Chondrocyte (in vitro differentiated cells): ENCODE measurements at regions not wholly inside any gene's neighbourhood (a gene's known extent, or its start where the extent isn't known, plus 50 kb on each side); places are given as distances from the start of the nearest gene placed in this dataset.
A peak's percentile ranks its signal among the peaks of the same experiment; 100 is the strongest.

Experiments
- DNase-seq: peaks from one replicate; pipeline ENCODE4 v3.0.0; 2021; ENCODE audit warnings: mixed read lengths, low spot score
- H3K27ac Mint-ChIP-seq: one replicate; pipeline ENCODE4 v1.8.0; 2021; ENCODE audit warnings: mild to moderate bottlenecking, moderate library complexity, mixed read lengths; ENCODE audit not compliant: unreplicated experiment
- H3K27me3 Mint-ChIP-seq: 2 replicates; pipeline ENCODE4 v1.8.0; 2021; ENCODE audit warnings: low read depth, mixed read lengths
- H3K36me3 Mint-ChIP-seq: 2 replicates; pipeline ENCODE4 v1.8.0; 2021; ENCODE audit warnings: low read depth, mixed read lengths
- H3K4me1 Mint-ChIP-seq: 2 replicates; pipeline ENCODE4 v1.8.0; 2021; ENCODE audit warnings: low read depth, mild to moderate bottlenecking, mixed read lengths
- H3K4me3 Mint-ChIP-seq: one replicate; pipeline ENCODE4 v1.8.0; 2021; ENCODE audit warnings: mild to moderate bottlenecking, moderate library complexity, mixed read lengths; ENCODE audit not compliant: unreplicated experiment
- H3K9me3 Mint-ChIP-seq: 2 replicates; pipeline ENCODE4 v1.8.0; 2021; ENCODE audit warnings: low read depth, mixed read lengths
- TF ChIP-seq, protein P1 (sequence below): fragments of 200-600 bp; sonication (generic); IDR thresholded peaks from 2 replicates; pipeline ENCODE4 v1.5.0; 2021; ENCODE audit warnings: antibody characterized with exemption, mild to moderate bottlenecking, moderate library complexity

DNA sequence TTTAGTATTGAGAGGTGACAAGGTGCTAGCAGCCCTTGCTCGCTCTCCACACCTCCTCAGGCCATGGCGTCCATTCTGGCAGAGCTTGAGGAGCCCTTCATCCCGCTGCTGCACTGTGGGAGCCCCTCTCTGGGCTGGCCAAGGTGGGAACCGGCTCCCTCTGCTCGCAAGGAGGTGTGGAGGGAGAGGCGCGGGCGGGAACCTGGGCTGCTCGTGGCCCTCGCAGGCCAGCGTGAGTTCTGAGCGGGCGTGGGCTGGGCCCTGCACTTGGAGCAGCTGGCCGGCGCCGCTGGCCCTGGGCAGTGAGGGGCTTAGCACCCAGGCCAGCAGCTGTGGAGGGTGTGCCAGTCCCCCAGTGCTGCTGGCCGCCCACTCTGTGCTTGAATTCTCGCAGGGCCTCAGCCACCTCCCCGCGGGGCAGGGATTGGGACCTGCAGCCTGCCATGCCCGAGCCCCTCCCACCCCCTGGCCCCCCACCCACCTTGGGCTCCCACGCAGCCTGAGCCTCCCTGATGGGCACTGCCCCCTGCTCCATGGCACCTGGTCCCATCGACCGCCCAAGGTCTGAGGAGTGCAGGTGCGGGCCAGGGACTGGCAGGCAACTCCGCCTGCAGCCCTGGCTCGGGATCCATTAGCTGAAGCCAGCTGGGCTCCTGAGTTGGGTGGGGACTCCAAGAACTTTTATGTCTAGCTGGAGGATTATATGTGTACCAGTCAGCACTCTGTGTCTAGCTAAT, 785.2 kb downstream of the DIPK2A start:
- Mint-ChIP-seq H3K4me1 (no peaks in the 10 kb centered on the region), H3K27ac (no peak overlapping the region), H3K9me3 (no peaks in the 10 kb centered on the region), H3K27me3 (no peaks in the 10 kb centered on the region), H3K36me3 (no peaks in the 10 kb centered on the region), H3K4me3 (no peak overlapping the region)
- peak; percentile 82 for DNase-seq
- TF ChIP-seq, protein P1, sequence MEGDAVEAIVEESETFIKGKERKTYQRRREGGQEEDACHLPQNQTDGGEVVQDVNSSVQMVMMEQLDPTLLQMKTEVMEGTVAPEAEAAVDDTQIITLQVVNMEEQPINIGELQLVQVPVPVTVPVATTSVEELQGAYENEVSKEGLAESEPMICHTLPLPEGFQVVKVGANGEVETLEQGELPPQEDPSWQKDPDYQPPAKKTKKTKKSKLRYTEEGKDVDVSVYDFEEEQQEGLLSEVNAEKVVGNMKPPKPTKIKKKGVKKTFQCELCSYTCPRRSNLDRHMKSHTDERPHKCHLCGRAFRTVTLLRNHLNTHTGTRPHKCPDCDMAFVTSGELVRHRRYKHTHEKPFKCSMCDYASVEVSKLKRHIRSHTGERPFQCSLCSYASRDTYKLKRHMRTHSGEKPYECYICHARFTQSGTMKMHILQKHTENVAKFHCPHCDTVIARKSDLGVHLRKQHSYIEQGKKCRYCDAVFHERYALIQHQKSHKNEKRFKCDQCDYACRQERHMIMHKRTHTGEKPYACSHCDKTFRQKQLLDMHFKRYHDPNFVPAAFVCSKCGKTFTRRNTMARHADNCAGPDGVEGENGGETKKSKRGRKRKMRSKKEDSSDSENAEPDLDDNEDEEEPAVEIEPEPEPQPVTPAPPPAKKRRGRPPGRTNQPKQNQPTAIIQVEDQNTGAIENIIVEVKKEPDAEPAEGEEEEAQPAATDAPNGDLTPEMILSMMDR, result no peak

DNA sequence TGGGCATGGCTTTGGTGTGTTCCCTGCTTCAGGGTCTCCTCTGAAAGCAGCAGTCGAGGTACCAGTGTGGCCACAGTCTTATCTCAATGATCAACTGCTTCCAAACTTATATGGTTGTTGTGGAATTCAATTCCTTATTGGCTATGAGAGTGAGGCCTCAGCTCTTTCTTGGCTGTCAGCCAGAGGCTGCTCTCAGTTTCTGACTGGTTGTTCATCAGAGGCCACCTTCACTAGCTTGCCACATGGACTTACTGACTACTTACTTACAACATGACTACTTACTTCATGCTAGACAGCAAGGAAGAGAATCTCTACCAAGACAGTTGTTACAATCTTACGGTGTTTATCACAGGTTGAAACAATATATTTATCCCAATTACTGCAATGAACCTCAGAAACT, 789.2 kb downstream of the DIPK2A start:
- no peak overlapping the region for H3K4me3 Mint-ChIP-seq
- H3K36me3 Mint-ChIP-seq, result no peaks in the 10 kb centered on the region
- TF ChIP-seq, protein P1, result no peak
- no peak overlapping the region for H3K27ac Mint-ChIP-seq
- no peaks in the 10 kb centered on the region for H3K4me1 Mint-ChIP-seq
- H3K9me3 Mint-ChIP-seq, result no peaks in the 10 kb centered on the region
- H3K27me3 Mint-ChIP-seq, result no peaks in the 10 kb centered on the region
- no peak for DNase-seq

DNA sequence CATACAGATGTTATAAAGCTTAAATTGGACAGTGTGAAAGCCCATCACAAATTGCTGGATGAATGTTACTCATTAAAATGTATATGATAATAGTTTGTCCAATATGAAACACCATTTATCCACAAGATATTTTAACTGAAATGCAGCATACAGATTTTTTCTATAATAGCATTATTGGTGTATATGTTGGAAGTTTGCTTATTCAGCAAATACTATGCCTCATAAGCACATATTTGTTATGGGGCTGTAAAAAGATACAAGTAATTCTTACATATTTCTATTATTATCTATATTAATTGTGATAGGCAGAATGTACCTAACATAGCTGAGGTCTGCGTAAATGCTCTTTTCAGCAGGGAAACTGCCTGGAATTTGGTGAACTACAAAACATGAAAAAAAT, 790.5 kb downstream of the DIPK2A start:
- Mint-ChIP-seq H3K4me3 (no peak overlapping the region), H3K9me3 (no peaks in the 10 kb centered on the region), H3K27me3 (no peaks in the 10 kb centered on the region), H3K27ac (no peak overlapping the region), H3K4me1 (no peaks in the 10 kb centered on the region), H3K36me3 (no peaks in the 10 kb centered on the region)
- no peak for DNase-seq
- TF ChIP-seq, protein P1, result no peak

DNA sequence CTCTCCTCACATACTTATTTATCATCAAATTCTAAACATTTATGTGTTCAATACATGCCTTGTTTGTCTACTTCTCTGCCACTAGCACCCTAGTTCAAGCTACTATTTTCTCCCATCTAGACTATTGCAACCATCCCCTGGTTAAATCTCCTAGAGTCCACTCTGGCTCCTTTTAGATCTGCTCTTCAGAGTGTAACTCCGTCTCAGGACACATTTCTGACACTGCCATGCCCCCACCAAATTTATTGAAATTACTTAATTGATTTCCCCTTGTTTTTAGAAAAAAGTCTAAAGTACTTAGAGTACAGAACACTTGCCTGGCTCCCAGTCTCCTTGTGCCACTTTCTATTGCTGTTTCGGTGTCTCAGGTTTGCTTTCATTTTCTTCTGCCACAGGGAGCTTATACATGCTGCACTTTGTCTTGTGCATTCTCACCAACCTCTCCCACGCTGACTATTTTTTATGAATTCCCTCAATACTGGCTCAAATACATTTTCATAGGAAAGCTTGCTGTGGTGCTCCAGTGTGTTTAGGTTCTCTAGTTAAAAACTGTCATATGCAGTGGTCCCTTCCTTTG, 792.3 kb downstream of the DIPK2A start:
- Mint-ChIP-seq H3K4me3 (no peak overlapping the region), H3K4me1 (no peaks in the 10 kb centered on the region), H3K36me3 (no peaks in the 10 kb centered on the region), H3K9me3 (no peaks in the 10 kb centered on the region), H3K27me3 (no peaks in the 10 kb centered on the region), H3K27ac (no peak overlapping the region)
- TF ChIP-seq, protein P1, result no peak
- no peak for DNase-seq

DNA sequence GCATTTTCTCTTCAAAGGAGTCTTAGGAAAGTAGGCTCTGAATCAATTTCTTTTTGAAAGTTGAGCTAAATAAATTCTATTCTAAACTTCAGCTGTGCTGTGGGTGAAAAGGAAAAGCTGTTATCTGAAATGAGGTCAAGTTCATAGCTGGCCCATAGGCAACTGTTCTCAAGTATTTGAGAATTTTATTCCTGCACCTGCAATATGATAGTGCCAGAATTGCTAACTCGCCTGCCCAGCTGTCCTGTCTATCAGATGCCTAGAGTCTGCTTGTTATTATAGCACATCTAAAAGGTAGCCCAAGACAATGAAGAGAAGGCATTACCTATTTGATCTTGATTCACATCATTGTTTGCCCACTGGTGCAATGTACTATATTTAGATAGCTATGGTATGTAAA, 798.7 kb downstream of the DIPK2A start:
- H3K4me3 Mint-ChIP-seq, result no peak overlapping the region
- no peak overlapping the region for H3K27ac Mint-ChIP-seq
- H3K9me3 Mint-ChIP-seq, result no peaks in the 10 kb centered on the region
- no peaks in the 10 kb centered on the region for H3K36me3 Mint-ChIP-seq
- no peak for DNase-seq
- H3K4me1 Mint-ChIP-seq, result peaks cover 24% of the 10 kb centered on the region
- H3K27me3 Mint-ChIP-seq, result no peaks in the 10 kb centered on the region
- TF ChIP-seq, protein P1, result no peak
